H9 (cell line): ENCODE measurements at regions not wholly inside any gene's neighbourhood (a gene's known extent, or its start where the extent isn't known, plus 50 kb on each side); places are given as distances from the start of the nearest gene placed in this dataset.

Source experiments
- DNase-seq: peaks from one replicate; pipeline ENCODE4 v3.0.0-alpha.2; 2017
- H2AFZ ChIP-seq: one replicate; pipeline ENCODE4 v1.6.1; 2013; ENCODE audit warnings: mild to moderate bottlenecking, low read length, control low read depth, moderate library complexity
- H2AK5ac ChIP-seq: 2 replicates; pipeline ENCODE4 v1.6.1; 2013; ENCODE audit warnings: low read length, control low read depth, mixed read lengths; ENCODE audit not compliant: insufficient read length
- H2BK120ac ChIP-seq: one replicate; pipeline ENCODE4 v1.6.1; 2013; ENCODE audit warnings: low read depth, mild to moderate bottlenecking, low read length, control low read depth, inconsistent platforms; ENCODE audit not compliant: poor library complexity, severe bottlenecking
- H2BK12ac ChIP-seq: 2 replicates; pipeline ENCODE4 v1.6.1; 2013; ENCODE audit warnings: low read length, control low read depth, mixed read lengths, low read depth; ENCODE audit not compliant: insufficient read length
- H2BK15ac ChIP-seq: 2 replicates; pipeline ENCODE4 v1.6.1; 2013; ENCODE audit warnings: low read depth, low read length, control low read depth
- H2BK20ac ChIP-seq: one replicate; pipeline ENCODE4 v1.6.1; 2013; ENCODE audit warnings: low read depth, mild to moderate bottlenecking, low read length, control low read depth, inconsistent platforms; ENCODE audit not compliant: poor library complexity, severe bottlenecking
- H2BK5ac ChIP-seq: 2 replicates; pipeline ENCODE4 v1.6.1; 2013; ENCODE audit warnings: low read length, control low read depth, mixed read lengths; ENCODE audit not compliant: insufficient read length
- H3K14ac ChIP-seq: 2 replicates; pipeline ENCODE4 v1.6.1; 2013; ENCODE audit warnings: low read length, control low read depth; ENCODE audit not compliant: insufficient read depth
- H3K18ac ChIP-seq: 2 replicates; pipeline ENCODE4 v1.6.1; 2013; ENCODE audit warnings: low read depth, mild to moderate bottlenecking, mixed read lengths, low read length, control low read depth; ENCODE audit not compliant: insufficient read length
- H3K23ac ChIP-seq: 2 replicates; pipeline ENCODE4 v1.6.1; 2013; ENCODE audit warnings: low read length, control low read depth, mixed read lengths, low read depth; ENCODE audit not compliant: insufficient read length
- H3K23me2 ChIP-seq: 2 replicates; pipeline ENCODE4 v1.6.1; 2013; ENCODE audit warnings: low read depth, mild to moderate bottlenecking, mixed read lengths, low read length, control low read depth; ENCODE audit not compliant: insufficient read length, poor library complexity, severe bottlenecking
- H3K27ac ChIP-seq: 2 replicates; pipeline ENCODE4 v1.5.1; 2013; ENCODE audit warnings: low read length, control low read depth, mixed read lengths, low read depth; ENCODE audit not compliant: insufficient read length
- H3K27me3 ChIP-seq: 2 replicates; pipeline ENCODE4 v1.6.1; 2013; ENCODE audit warnings: low read length, control low read depth, inconsistent platforms; ENCODE audit not compliant: insufficient read depth
- H3K4ac ChIP-seq: 2 replicates; pipeline ENCODE4 v1.6.1; 2013; ENCODE audit warnings: low read depth, mild to moderate bottlenecking, control low read depth, inconsistent platforms, low read length, moderate library complexity
- H3K4me1 ChIP-seq: 2 replicates; pipeline ENCODE4 v1.6.1; 2013; ENCODE audit warnings: low read length, control low read depth, inconsistent platforms; ENCODE audit not compliant: insufficient read depth
- H3K4me2 ChIP-seq: 2 replicates; pipeline ENCODE4 v1.6.1; 2013; ENCODE audit warnings: low read length, control low read depth, mixed read lengths; ENCODE audit not compliant: insufficient read length, insufficient read depth
- H3K56ac ChIP-seq: 2 replicates; pipeline ENCODE4 v1.6.1; 2013; ENCODE audit warnings: low read depth, mild to moderate bottlenecking, mixed read lengths, low read length, control low read depth; ENCODE audit not compliant: insufficient read length
- H3K79me1 ChIP-seq: 2 replicates; pipeline ENCODE4 v1.6.1; 2013; ENCODE audit warnings: low read depth, mild to moderate bottlenecking, moderate library complexity, low read length, control low read depth, inconsistent platforms; ENCODE audit not compliant: insufficient read depth, poor library complexity, severe bottlenecking
- H3K79me2 ChIP-seq: 2 replicates; pipeline ENCODE4 v1.6.1; 2013; ENCODE audit warnings: low read length, control low read depth, inconsistent platforms; ENCODE audit not compliant: insufficient read depth
- H3K9ac ChIP-seq: 2 replicates; pipeline ENCODE4 v1.6.1; 2013; ENCODE audit warnings: low read length, control low read depth, mixed read lengths; ENCODE audit not compliant: insufficient read length; ENCODE audit errors: extremely low read depth
- H3K9me3 ChIP-seq: one replicate; pipeline ENCODE4 v1.6.1; 2013; ENCODE audit warnings: low read depth, low read length, inconsistent platforms; ENCODE audit not compliant: control insufficient read depth
- H3T11ph ChIP-seq: one replicate; pipeline ENCODE4 v1.6.1; 2013; ENCODE audit warnings: mild to moderate bottlenecking, low read length, control low read depth, inconsistent platforms
- H4K20me1 ChIP-seq: one replicate; pipeline ENCODE4 v1.6.1; 2013; ENCODE audit not compliant: control insufficient read depth, insufficient read length, insufficient read depth
- H4K5ac ChIP-seq: 2 replicates; pipeline ENCODE4 v1.6.1; 2013; ENCODE audit warnings: low read depth, mild to moderate bottlenecking, mixed read lengths, low read length, control low read depth; ENCODE audit not compliant: insufficient read length
- H4K8ac ChIP-seq: replicated peaks from 2 replicates; pipeline ENCODE4 v1.6.1; 2013; ENCODE audit warnings: low read length, control low read depth, mixed read lengths, low read depth; ENCODE audit not compliant: insufficient read length
- H4K91ac ChIP-seq: 2 replicates; pipeline ENCODE4 v1.6.1; 2013; ENCODE audit warnings: low read depth, mild to moderate bottlenecking, moderate library complexity, mixed read lengths, low read length, control low read depth; ENCODE audit not compliant: insufficient read length
- H3K27ac Mint-ChIP-seq, 3 experiments: 2 replicates in 2 of 3; 3 replicates in 1 of 3; pipeline ENCODE4 v1.8.0; 2020 to 2021; ENCODE audit warnings: mixed read lengths in 3 of 3, mild to moderate bottlenecking in 1 of 3, moderate library complexity in 1 of 3
- H3K27me3 Mint-ChIP-seq: 2 replicates; pipeline ENCODE4 v1.8.0; 2021; ENCODE audit warnings: low read depth, mild to moderate bottlenecking, moderate library complexity, mixed read lengths
- H3K36me3 Mint-ChIP-seq, 3 experiments: 2 replicates in 2 of 3; 3 replicates in 1 of 3; pipeline ENCODE4 v1.8.0; 2020 to 2021; ENCODE audit warnings: low read depth in 3 of 3, mixed read lengths in 3 of 3; ENCODE audit not compliant: insufficient read depth in 1 of 3
- H3K4me1 Mint-ChIP-seq, 2 experiments: 2 replicates each; pipeline ENCODE4 v1.8.0; 2020; ENCODE audit warnings: mixed read lengths in 2 of 2
- H3K4me3 Mint-ChIP-seq, 2 experiments: 2 replicates in 1 of 2; 3 replicates in 1 of 2; pipeline ENCODE4 v1.8.0; 2020 to 2021; ENCODE audit warnings: mild to moderate bottlenecking in 2 of 2, mixed read lengths in 2 of 2, moderate library complexity in 1 of 2
- H3K9me3 Mint-ChIP-seq, 2 experiments: 2 replicates in 1 of 2; 3 replicates in 1 of 2; pipeline ENCODE4 v1.8.0; 2020; ENCODE audit warnings: mild to moderate bottlenecking in 2 of 2, mixed read lengths in 2 of 2, moderate library complexity in 1 of 2
- WGBS: extraction: QIAGEN DNeasy Blood & Tissue Kit; methylation state at CpG from one replicate; pipeline ENCODE4 v1.1.7; 2013; ENCODE audit warnings: missing lambda C conversion rate, low lambda C conversion rate, mixed read lengths; ENCODE audit not compliant: insufficient read length; ENCODE audit errors: extremely low coverage; 5-methylcytosine and 5-hydroxymethylcytosine counted together
- TF ChIP-seq, protein P1 (sequence below): fragments of 200-600 bp; sonication (generic); conservative IDR thresholded peaks from 3 replicates; pipeline ENCODE4 v1.8.0; 2021; ENCODE audit warnings: antibody characterized with exemption, mild to moderate bottlenecking

DNA sequence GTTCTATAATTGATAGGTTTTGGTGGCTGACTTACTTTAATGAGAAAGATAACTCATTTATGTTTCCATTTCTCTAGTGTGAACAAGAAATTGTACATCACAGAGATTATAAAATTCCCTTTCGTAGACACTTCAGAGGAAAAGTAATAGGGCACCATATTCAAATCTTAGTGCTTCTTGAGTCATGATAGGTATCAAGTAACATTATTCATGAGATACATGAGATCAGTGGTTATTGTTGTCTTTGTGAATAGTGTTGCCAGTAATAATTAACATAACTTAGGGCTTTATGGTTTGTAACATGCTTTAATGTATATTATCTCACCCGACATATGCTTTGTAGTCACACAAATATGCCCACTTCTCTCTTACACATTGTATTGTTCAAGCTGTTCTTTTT, 73.7 kb upstream of the IL15 start:
- H2BK20ac ChIP-seq = no peak overlapping the region
- H3K36me3 Mint-ChIP-seq = no peaks in the 10 kb centered on the region

More for the DNA sequence above, 73.7 kb upstream of the IL15 start:
- no peaks in the 10 kb centered on the region for H3K27me3 ChIP-seq
- no peak overlapping the region for H3K27ac Mint-ChIP-seq
- H3K27ac ChIP-seq = no peak overlapping the region
- no peaks in the 10 kb centered on the region; a peak in 1 of 4 replicates for H3K4me1 Mint-ChIP-seq
- no peak overlapping the region for H2AK5ac ChIP-seq
- no peak overlapping the region for H2BK15ac ChIP-seq
- H3K4me2 ChIP-seq = no peak overlapping the region
- no peaks in the 10 kb centered on the region for H3K4me1 ChIP-seq
- H3K14ac ChIP-seq = no peak overlapping the region
- H3K9me3 Mint-ChIP-seq = no peaks in the 10 kb centered on the region
- H4K91ac ChIP-seq = no peak overlapping the region
- no peaks in the 10 kb centered on the region for H3K9me3 ChIP-seq
- no peak overlapping the region for H3K9ac ChIP-seq
- H4K8ac ChIP-seq = no peak overlapping the region
- H3K4me3 Mint-ChIP-seq = no peak overlapping the region
- DNase-seq = no peak
- H3T11ph ChIP-seq = no peak overlapping the region
- H3K23me2 ChIP-seq = no peaks in the 10 kb centered on the region
- H2BK5ac ChIP-seq = no peak overlapping the region
- no peaks in the 10 kb centered on the region for H3K79me1 ChIP-seq
- H2BK120ac ChIP-seq = no peak overlapping the region
- no peak overlapping the region for H2BK12ac ChIP-seq
- H2AFZ ChIP-seq = no peak overlapping the region
- H3K4ac ChIP-seq = no peak overlapping the region
- no peak overlapping the region for H3K18ac ChIP-seq
- no peak overlapping the region for H3K23ac ChIP-seq
- WGBS = no CpG with 5 or more reads among the region's 2 CpGs
- no peaks in the 10 kb centered on the region for H4K20me1 ChIP-seq
- TF ChIP-seq, protein P1, sequence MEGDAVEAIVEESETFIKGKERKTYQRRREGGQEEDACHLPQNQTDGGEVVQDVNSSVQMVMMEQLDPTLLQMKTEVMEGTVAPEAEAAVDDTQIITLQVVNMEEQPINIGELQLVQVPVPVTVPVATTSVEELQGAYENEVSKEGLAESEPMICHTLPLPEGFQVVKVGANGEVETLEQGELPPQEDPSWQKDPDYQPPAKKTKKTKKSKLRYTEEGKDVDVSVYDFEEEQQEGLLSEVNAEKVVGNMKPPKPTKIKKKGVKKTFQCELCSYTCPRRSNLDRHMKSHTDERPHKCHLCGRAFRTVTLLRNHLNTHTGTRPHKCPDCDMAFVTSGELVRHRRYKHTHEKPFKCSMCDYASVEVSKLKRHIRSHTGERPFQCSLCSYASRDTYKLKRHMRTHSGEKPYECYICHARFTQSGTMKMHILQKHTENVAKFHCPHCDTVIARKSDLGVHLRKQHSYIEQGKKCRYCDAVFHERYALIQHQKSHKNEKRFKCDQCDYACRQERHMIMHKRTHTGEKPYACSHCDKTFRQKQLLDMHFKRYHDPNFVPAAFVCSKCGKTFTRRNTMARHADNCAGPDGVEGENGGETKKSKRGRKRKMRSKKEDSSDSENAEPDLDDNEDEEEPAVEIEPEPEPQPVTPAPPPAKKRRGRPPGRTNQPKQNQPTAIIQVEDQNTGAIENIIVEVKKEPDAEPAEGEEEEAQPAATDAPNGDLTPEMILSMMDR = no peak
- H3K27me3 Mint-ChIP-seq = no peaks in the 10 kb centered on the region
- H4K5ac ChIP-seq = no peak overlapping the region
- no peaks in the 10 kb centered on the region for H3K79me2 ChIP-seq
- no peak overlapping the region for H3K56ac ChIP-seq
